A549 (cell line): ENCODE measurements at regions not wholly inside any gene's neighbourhood (a gene's known extent, or its start where the extent isn't known, plus 50 kb on each side); places are given as distances from the start of the nearest gene placed in this dataset.

Source experiments
- CEBPB ChIP-seq, 2 experiments: fragments of >200 bp in 1 of 2; sonication (Bioruptor Twin) in 1 of 2; formaldehyde crosslinking in 1 of 2; IDR thresholded peaks; 2 replicates each; pipeline ENCODE4 v1.6.1; 2012 to 2016
- CTCF ChIP-seq: fragments of >200 bp; sonication (Bioruptor Twin); formaldehyde crosslinking; IDR thresholded peaks from 3 replicates; pipeline ENCODE4 v1.5.1; 2016
- EP300 ChIP-seq, 2 experiments: fragments of >200 bp; sonication (Bioruptor Twin); formaldehyde crosslinking; IDR thresholded peaks; 2 replicates in 1 of 2; 3 replicates in 1 of 2; pipeline ENCODE4 v1.6.1; 2016 to 2017
- ESRRA ChIP-seq: fragments of 150-350 bp; IDR thresholded peaks from 2 replicates; pipeline ENCODE4 v1.6.1; 2014; ENCODE audit warnings: mild to moderate bottlenecking, low read length, borderline replicate concordance
- GATA3 ChIP-seq: IDR thresholded peaks from 2 replicates; pipeline ENCODE4 v1.6.1; 2012; ENCODE audit warnings: borderline replicate concordance
- HMGXB4 ChIP-seq: fragments of 250-450 bp; sonication (Bioruptor Pico); IDR thresholded peaks from 2 replicates; pipeline ENCODE4 v1.5.0; 2021; ENCODE audit warnings: mild to moderate bottlenecking, moderate library complexity, borderline replicate concordance
- JUNB ChIP-seq: fragments of >200 bp; sonication (Bioruptor Twin); formaldehyde crosslinking; IDR thresholded peaks from 2 replicates; pipeline ENCODE4 v1.6.1; 2016
- MAFK ChIP-seq: fragments of 450-650 bp; IDR thresholded peaks from 2 replicates; pipeline ENCODE4 v1.6.1; 2014; ENCODE audit not compliant: partially characterized antibody
- MAX ChIP-seq: IDR thresholded peaks from 2 replicates; pipeline ENCODE4 v1.6.1; 2012
- POLR2A ChIP-seq: IDR thresholded peaks from 2 replicates; pipeline ENCODE4 v1.6.1; 2012; ENCODE audit warnings: mild to moderate bottlenecking, low read length
- SMC3 ChIP-seq: fragments of >200 bp; sonication (Bioruptor Twin); formaldehyde crosslinking; IDR thresholded peaks from 3 replicates; pipeline ENCODE4 v1.6.1; 2018; ENCODE audit warnings: inconsistent platforms
- TP53 ChIP-seq: fragments of 250-450 bp; sonication (Bioruptor Pico); IDR thresholded peaks from 2 replicates; pipeline ENCODE4 v1.5.0; 2021; ENCODE audit warnings: mild to moderate bottlenecking, moderate library complexity
- TF ChIP-seq, protein P1 (sequence below): fragments of 200-600 bp; sonication (generic); IDR thresholded peaks from 2 replicates; pipeline ENCODE4 v1.6.1; 2016; ENCODE audit warnings: antibody characterized with exemption, mild to moderate bottlenecking, moderate library complexity
- TF ChIP-seq, protein P2 (sequence below): IDR thresholded peaks from 2 replicates; pipeline ENCODE4 v1.6.1; 2012

DNA sequence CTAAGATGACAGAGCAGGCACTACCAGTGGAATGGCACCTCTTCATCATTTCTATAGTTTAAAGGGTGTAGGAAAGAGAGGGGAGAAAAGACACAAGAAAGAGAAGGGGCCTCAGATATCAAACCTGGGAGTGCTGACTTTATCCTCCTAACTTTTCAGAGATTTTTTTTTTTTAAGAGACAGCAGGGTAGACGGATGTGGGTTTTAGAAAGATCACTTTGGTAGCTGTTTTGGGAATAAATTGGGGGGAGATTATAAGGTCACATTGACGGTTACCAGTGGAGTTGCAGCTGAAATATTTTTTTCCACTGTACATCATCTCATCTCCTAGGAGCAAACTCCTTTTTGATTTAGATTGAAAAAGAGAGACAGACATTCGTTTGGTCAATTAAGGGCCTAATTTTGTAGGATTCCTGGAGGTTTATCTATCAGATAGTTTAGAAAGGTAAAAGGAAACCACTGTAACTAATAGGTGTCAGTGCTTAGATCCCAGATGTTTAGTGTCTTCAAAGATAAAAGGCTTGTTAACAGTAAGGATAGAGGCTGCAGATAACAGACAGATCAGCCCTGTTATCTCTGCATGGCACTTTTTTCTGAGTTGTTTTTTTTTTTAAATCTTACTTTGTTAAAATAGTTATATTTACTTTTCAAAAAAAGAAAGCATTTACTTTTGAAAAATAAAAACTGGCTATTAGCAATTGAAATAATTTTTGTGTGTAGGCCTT, 1057.0 kb downstream of the IGSF11 start:
- no peak for TF ChIP-seq CTCF
- no peak for TF ChIP-seq EP300 (IDR thresholded peaks at IDR 0.05)
- no peak for TF ChIP-seq GATA3
- no peak for TF ChIP-seq CEBPB (IDR thresholded peaks at IDR 0.05)
- no peak for TF ChIP-seq TP53 (CRISPR knock-in tag)
- no peak for TF ChIP-seq ESRRA
- TF ChIP-seq POLR2A = no peak
- no peak for TF ChIP-seq SMC3
- no peak for TF ChIP-seq HMGXB4 (CRISPR knock-in tag)
- TF ChIP-seq, protein P1, sequence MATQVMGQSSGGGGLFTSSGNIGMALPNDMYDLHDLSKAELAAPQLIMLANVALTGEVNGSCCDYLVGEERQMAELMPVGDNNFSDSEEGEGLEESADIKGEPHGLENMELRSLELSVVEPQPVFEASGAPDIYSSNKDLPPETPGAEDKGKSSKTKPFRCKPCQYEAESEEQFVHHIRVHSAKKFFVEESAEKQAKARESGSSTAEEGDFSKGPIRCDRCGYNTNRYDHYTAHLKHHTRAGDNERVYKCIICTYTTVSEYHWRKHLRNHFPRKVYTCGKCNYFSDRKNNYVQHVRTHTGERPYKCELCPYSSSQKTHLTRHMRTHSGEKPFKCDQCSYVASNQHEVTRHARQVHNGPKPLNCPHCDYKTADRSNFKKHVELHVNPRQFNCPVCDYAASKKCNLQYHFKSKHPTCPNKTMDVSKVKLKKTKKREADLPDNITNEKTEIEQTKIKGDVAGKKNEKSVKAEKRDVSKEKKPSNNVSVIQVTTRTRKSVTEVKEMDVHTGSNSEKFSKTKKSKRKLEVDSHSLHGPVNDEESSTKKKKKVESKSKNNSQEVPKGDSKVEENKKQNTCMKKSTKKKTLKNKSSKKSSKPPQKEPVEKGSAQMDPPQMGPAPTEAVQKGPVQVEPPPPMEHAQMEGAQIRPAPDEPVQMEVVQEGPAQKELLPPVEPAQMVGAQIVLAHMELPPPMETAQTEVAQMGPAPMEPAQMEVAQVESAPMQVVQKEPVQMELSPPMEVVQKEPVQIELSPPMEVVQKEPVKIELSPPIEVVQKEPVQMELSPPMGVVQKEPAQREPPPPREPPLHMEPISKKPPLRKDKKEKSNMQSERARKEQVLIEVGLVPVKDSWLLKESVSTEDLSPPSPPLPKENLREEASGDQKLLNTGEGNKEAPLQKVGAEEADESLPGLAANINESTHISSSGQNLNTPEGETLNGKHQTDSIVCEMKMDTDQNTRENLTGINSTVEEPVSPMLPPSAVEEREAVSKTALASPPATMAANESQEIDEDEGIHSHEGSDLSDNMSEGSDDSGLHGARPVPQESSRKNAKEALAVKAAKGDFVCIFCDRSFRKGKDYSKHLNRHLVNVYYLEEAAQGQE = no peak
- TF ChIP-seq MAX = no peak
- no peak for TF ChIP-seq JUNB
- no peak for TF ChIP-seq MAFK
- TF ChIP-seq, protein P2, sequence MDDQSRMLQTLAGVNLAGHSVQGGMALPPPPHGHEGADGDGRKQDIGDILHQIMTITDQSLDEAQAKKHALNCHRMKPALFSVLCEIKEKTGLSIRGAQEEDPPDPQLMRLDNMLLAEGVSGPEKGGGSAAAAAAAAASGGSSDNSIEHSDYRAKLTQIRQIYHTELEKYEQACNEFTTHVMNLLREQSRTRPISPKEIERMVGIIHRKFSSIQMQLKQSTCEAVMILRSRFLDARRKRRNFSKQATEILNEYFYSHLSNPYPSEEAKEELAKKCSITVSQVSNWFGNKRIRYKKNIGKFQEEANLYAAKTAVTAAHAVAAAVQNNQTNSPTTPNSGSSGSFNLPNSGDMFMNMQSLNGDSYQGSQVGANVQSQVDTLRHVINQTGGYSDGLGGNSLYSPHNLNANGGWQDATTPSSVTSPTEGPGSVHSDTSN = no peak
